Frontal cortex (tissue), 3 donors: ENCODE measurements at regions not wholly inside any gene's neighbourhood (a gene's known extent, or its start where the extent isn't known, plus 50 kb on each side); places are given as distances from the start of the nearest gene placed in this dataset.
"Not testable (repeated sequence)": the region's sequence is repeated elsewhere in the genome, so short reads cannot be mapped to it uniquely, and the experiment has no call there.

Experiments used
- DNase-seq, 2 donors: peaks; one replicate each; pipeline ENCODE4 v3.0.0; 2012; ENCODE audit warnings: low spot score in 2 of 2
- FAIRE-seq: peaks from 2 replicates; lab custom pipeline; 2012; peaks lifted over from hg19 to GRCh38; lab: Jason Lieb, UNC
- donor health status: control.
- donor health status: control.
- donor health status: control.

DNA sequence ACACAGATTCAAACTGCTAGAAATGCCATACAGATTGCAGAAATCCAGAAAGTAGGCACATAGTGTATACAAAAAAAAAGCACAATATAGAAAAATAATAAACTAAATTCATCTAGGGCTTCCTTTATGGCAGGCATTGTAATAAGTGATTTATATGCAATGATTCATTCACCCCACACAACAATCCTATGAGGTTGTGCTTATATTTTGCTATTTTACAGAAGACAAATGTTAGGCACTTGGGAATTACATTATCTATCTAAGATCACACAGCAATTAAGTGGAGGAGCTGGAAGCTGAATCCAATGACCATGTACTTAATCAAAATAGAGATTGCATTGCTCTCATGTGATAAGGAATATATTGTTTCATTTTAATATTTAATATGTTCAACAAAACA, 225.7 kb upstream of the KCNK2 start:
- DNase-seq = no peak
- FAIRE-seq = no peak

DNA sequence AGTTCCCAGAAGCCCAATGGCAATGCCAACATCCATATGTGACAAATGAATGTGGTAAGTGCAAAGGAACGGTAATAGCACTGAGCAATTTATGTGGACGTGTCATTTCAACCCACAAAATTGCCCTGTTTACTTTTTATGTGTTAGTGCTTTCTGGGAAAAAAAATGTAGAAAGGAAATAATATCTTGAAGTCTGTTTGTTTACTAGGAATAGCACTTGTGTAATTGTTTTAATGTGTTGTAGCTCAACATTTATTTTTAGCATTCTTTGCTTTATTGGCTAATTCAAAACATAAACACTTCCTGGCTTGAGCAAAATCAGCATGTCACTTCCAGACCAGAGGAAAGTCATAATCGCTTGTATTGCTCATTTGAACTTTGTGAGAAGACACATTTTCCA, 224.8 kb upstream of the KCNK2 start:
- DNase-seq = no peak

DNA sequence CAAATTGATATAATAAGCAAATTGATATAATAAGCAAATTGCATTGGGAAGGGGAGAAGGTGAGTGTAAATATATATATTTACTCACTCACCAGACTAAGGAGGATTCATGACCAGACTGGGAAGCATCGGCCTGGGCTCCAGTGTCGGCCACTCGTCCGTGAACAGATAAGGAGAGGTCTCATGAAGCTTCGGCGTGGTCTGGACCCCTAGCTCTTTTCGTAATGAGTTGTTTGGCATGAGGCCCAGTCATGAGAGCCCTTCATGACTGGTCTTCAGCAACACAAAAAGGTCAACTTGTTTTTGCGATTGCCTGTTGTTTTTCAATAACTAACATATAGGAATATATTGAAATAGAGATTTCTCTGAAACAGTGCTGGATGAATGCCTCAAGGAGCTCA, 222.9 kb upstream of the KCNK2 start:
- FAIRE-seq = no peak
- no peak for DNase-seq

More for the DNA sequence above, 224.8 kb upstream of the KCNK2 start:
- no peak for FAIRE-seq

DNA sequence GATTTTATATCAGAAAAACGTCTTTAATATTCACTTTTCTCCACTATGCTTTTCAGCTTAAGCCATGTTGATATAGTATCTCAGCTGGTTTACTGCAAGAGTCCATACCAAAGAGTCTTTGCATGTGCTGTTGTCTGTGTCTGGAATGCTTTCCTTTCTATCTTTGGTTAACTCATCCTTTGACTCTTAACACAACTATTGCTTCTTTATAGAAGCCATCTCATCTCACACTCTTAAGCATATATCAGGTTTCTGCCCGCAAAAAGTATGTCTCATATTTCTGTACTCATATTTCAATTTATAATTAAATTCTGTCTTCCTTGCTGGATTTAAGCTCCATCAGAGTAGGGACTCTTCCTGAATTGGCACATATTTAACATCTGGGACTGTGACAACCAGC, 220.9 kb upstream of the KCNK2 start:
- FAIRE-seq = no peak
- no peak for DNase-seq

DNA sequence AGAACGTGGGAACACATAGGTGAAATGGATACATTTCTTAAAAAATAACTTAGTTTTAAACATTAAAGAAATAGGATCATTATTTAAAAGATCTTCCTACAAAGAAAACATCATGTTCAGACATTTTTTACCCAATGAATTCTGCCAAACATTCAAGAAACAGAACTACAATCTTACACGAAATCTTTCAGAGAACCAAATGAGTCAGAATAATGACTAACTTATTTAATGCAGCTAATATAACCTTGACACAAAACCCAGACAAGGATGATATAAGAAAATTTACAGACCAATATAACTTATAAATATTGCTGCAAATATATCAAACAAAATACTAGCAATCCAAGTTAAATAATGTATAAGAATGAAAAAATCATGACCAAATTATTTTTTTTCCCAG, 220.1 kb upstream of the KCNK2 start:
- FAIRE-seq (no peak), DNase-seq (no peak)

DNA sequence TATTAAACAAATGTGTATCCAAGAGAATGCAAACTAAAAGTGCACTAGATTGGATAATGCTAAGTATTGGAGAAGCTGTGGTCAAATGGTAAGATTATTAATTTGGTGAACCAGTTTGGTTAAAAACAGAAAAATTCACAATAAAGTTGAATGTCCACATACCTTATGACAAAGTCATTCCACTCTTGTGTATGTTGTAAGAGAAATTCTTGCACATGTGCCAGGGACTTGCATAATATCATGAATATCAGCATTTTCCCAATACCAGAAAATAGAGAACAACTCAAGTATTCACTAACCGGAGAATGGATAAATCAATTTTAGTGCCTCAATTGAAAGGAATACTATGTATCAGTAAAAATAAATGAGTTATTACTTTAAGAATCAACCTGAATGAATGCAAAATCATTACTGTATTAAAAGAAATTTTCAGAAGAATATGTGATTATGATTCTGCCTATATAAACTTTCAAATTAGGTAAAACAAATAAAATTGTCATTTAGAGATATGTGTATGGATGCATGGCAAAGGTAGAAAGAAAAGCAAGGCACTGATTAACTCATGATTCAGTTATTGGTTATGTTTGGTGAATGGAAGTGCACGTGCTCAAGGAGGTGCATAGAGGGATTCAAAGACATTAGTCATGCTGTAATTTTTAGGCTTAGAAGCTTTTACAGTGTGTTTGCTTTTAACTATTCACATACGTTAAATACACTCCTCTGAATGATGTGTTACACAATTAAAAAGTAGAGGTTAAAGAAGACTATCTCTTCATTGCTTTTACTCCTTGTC, 217.4 kb upstream of the KCNK2 start:
- FAIRE-seq (no peak), DNase-seq (no peak)

DNA sequence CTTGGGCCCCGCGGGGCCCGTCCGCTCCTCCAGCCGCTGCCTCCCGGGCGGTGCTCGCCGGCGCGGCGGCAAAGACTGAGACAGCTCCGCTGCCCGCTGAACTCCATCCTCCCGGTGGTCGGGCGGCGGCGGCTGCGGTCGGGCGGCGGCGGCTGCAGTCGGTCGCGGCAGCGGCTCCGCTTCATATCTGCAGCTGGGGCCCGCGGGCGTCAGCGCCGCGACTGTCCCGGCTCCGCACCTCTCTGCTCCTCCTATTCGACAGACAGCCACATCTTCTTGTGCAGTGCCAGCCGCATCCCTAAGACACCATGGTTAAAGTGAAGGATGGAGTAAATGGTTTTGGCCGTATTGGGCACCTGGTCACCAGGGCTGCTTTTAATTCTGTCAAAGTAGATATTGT, 212.1 kb upstream of the KCNK2 start:
- not testable (repeated sequence) for DNase-seq, FAIRE-seq

DNA sequence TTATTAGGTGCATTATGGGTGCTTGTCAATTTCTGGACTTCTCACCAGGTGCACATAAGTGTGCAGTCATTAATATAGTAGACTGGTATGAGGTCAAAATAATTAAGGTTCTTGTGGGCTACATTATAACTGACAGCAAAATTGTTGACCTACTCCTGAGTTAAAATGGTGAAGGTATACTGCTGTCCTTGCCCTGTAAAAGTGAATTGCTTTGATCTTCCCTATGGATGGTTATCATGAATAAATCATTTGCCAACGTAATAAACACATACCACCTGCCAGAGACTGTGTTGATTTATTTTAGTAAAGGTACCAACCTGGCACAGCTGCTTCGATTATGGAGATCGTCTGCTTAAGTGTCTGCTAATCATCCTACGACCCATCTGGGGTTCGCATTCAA, 201.6 kb upstream of the KCNK2 start:
- FAIRE-seq = no peak
- DNase-seq = no peak

DNA sequence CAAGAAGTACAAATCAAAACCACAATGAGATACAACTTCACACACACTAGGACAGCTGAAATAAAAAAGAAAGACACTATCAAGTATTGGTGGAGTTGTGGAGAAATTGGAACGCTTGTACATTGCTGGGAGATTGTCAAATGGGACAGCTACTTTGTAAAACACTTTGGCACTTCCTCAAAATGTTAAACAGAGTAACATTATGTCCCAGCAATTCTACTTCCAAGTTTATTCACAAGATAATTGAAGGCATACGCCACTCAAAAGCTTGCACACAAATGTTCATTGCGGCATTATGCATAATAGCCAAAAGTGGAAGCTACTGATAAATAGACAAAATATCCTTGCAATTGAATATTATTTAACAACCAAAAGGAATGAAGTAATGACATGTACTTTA, 199.9 kb upstream of the KCNK2 start:
- DNase-seq = no peak
- FAIRE-seq = no peak

DNA sequence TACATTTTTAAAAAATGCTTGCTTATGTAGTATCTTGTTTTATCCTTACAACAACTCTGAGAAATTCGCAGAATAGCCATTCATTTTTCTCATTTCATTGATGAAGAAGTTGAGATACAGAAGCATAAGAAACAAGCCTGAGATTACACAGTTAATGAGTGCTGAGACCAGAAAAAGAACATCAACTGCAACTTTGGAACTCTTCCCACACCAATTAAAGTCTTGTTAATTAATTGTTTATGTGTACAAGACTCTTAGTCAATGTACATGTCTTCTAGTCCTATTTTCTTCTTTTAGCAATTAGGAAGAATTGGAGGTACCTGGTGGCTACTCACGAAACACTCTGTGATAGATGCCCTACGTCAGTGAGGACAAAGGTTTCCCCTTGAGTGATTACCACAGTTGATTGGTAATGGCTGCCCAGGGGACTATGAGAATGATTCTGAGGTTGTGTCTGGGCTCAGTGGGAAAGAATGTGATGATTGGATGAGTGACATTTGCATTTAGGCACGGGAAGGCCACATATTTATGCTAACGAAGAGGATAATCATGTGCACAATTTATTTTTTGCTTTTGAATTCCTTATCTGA, 187.4 kb upstream of the KCNK2 start:
- DNase-seq = no peak
- no peak for FAIRE-seq

DNA sequence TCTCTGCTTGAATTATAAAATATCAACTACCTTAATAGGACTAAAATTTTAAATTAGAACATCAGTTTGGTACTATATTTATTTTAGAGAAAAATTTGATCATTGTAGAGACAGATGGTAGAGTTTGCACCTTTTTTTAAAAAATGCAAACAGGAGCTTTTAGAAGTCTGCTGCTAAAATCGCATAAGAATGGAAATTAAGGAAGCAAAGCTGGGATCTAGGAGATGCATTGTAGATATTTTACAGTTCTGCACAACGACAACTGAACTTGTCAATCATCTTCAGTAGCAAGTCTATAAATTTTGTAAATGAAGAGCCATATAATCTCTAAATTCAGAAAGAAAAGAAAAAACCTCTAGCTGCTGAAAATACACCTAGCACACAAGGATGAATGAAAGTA, 185.6 kb upstream of the KCNK2 start:
- no peak for DNase-seq
- FAIRE-seq = no peak

DNA sequence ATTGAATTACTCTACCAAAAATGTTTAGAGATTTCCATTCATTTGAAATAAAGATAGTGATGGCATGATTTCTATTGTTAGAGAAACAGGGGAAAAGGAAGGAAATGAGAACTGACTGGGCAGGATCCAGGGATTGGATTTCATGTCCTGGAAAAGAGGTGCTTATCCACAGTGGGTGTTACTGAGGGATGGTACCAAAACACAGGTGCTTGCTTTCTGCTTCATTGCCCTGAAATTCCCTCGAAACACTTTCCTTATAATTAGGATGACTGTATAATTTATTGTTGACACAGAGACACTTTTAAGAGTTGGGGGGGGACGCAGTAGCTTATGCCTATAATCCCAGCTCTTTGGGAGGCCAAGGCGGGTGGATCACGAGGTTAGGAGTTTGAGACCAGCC, 185.0 kb upstream of the KCNK2 start:
- no peak for FAIRE-seq
- no peak for DNase-seq

DNA sequence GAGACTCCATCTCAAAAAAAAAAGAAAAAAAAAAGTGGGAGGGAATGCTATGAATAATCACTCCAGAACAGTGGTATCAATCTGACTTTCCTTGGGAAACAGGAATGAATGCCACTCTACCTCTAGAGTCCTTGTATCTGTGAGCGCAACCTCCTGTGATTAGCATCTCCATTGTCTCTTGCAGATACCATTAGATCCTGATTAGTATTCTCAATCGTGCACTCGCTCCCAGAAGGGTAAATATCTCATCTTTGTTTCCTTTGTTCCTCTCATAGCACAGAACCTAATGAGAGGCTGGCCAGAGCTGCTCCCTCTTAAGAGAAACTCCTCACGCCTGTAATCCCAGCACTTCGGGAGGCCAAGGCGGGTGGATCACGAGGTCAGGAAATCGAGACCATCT, 184.4 kb upstream of the KCNK2 start:
- DNase-seq (no peak), FAIRE-seq (no peak)

DNA sequence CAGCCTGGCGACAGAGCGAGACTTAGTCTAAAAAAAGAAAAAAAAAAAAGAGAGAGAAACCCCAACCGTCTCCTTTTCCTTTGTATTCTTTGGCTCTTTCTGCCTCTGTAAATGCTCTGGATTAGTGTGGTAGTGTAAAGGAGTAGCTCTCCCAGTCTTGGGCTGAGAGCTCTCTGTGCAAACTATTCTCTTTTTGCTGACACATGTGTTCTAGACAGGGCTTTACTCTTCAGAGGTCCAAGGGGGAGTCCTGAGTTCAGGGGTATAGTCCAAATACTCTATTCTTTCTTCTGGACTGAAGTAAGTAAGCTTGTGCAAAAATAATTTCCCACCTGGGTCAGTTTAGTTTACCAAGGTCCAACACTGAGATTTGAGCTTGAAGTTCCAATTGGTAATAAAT, 183.8 kb upstream of the KCNK2 start:
- DNase-seq (no peak), FAIRE-seq (no peak)

DNA sequence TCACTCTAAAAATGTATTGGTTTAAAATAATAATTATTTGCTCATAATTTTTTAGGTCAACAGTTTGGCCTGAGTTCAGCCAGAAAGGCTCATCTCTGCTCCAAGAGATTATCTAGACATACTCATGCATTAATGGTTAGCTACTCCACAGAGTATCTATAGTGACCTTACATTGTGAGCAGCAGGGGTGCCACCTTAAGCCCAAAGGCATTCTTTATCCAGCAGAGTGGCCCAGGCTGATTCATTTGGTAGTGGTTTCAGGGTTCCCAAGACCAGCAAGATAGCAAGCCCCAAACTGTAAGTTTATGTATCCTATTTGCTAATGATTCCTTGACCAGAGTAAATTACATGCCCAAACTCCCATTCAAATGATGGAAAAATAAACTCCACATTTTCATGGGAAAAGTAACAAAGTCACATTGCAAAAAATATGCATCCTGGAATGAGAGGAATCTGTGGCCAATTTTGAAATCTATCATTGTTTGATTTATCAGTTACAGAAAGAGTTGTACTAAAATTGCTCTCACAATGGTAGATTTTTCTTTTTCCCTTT, 182.6 kb upstream of the KCNK2 start:
- DNase-seq = no peak
- no peak for FAIRE-seq

DNA sequence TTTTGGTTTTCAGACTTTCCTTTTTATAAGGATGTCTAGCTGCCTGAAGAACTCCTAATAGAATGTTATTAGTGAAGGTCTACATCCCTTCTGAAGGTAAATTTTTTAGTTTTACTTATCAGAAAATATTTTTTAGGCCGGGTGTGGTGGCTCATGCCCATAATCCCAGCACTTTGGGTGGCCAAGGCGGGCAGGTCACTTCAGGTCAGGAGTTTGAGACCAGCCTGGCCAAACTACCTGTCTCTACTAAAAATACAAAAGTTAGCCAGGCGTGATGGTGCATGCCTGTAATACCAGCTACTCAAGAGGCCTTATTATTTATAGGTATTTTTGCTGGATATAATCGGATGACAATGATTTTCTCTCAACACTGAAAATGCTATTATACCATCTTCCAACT, 181.9 kb upstream of the KCNK2 start:
- DNase-seq (no peak), FAIRE-seq (no peak)

DNA sequence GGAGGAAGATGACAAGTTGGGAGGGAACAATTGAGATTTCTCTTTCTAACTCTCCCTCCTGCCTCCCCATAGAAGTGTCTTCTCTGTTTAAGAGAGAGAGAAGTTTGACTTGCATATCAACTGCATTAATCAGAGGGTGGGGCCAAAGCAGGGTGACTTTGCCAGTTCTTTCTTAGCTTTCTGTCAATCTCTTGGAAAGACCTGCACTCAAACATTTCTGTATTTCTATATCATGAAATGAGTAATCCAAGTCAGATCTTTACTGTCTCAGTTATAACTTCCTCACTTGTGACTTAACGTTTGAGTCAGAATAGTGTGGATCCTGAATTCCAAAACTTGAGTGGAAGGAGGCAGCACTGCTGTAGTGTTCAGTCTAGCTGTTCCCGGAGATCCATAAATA, 180.8 kb upstream of the KCNK2 start:
- FAIRE-seq = no peak
- no peak for DNase-seq

DNA sequence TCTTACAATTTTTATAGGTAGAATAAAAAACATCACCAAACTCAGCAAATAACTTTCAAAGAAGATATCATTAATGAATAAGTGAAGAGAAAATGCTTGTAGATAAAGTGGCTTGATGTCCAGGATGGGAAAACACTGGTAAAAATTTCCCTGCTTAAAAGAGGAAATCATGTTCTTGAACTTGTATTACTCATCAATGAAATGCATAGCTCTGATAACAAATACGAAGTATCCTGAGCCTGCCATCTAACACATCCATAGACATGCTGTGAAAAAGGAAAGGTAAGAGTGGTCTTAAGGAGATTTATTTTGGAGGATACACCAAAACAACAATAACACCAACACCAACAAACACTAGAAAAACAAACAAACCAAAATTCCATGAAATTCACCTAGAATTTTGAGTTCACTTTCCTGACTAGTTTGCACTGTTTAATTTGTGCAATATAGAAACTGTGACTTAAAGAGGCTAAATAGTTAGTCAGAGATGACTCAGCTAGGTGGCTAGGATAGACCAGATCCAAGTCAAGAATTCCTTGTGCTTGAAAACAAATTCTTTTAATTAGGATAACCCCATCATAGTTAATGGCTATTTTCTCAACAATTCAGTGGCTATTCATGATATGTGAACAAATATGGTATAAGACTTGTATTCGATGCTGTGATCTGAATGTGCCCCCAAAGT, 179.8 kb upstream of the KCNK2 start:
- no peak for FAIRE-seq
- no peak for DNase-seq

DNA sequence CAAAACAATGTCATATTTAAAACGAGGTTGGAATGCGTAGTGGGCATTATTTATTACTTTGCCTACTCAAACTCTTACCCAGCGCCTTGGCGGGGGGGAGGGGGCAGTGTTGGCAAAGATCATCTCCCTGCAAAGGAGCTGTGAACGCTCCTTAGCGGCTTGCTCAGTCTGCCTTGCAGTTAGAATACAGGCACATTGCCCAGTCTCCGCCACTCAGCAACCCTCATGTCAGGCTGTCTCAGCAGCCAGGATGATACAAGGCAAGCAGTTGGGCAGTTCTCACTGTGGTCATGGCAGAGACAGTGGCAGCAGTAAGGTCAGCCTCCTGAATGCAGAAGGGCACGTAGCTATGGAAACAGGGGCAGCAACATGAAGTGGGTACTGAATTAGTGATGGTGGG, 170.4 kb upstream of the KCNK2 start:
- DNase-seq (no peak), FAIRE-seq (no peak)

DNA sequence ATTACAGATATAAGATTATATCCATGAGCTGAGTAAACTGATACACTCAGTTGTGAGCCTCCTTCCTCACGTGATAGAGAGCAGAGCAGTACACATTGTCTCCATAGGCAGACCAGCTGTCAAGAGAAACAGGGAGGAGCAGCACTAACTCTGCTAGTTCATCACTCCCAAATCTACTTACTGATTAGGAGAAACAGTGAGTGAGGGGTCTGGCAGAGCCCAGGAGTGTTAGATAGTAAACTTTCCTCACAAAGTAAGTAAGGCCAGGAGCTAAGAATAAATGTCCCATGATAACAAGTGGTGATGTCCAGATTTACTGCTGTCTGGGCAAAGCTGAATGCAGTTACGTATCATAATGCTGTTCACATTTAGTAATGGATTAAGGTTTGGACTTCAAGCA, 168.6 kb upstream of the KCNK2 start:
- no peak for DNase-seq

DNA sequence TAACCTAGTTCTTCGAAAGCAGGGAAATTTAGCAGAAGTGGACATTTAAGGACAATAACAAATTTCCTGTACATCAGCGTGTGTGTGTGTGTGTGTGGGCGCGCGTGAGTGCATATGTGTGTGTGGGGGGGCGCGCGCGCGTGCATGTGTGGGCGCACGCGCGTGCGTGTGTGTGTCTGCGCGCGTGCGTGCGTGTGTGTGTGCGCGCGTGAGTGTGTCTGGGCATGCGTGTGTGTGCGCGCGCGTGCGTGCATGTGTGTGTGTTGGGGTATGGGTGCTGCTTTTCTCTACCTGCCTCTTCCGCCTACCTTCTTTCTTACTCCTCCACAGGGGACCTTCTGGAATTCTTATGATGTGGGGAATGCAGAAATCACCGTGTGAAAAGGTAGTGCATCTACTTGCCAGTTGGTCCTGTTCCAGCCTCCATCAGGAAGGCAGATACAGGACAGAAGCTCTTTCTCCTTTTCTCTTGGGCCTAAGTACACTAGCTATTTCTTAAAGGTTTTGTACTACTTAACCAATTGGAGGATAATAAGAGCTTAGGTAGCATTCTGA, 165.4 kb upstream of the KCNK2 start:
- FAIRE-seq = no peak
- DNase-seq = no peak

More for the DNA sequence above, 168.6 kb upstream of the KCNK2 start:
- no peak for FAIRE-seq
